WERI-Rb-1 (cell line): ENCODE measurements at regions not wholly inside any gene's neighbourhood (a gene's known extent, or its start where the extent isn't known, plus 50 kb on each side); places are given as distances from the start of the nearest gene placed in this dataset.

ENCODE experiments used
- DNase-seq: peaks from one replicate; pipeline ENCODE4 v3.0.0-alpha.2; 2020
- H3K27ac ChIP-seq: fragments of 250-450 bp; sonication (Bioruptor Pico); 2 replicates; pipeline ENCODE4 v1.5.1; 2020; ENCODE audit warnings: mild to moderate bottlenecking, moderate library complexity
- H3K27me3 ChIP-seq: fragments of 250-450 bp; sonication (Bioruptor Pico); 2 replicates; pipeline ENCODE4 v1.5.1; 2021; ENCODE audit warnings: mild to moderate bottlenecking, low read depth, moderate library complexity; ENCODE audit not compliant: insufficient read depth, severe bottlenecking
- H3K36me3 ChIP-seq: fragments of 250-450 bp; sonication (Bioruptor Pico); 2 replicates; pipeline ENCODE4 v1.5.1; 2020; ENCODE audit warnings: mild to moderate bottlenecking, moderate library complexity
- H3K4me3 ChIP-seq: 2 replicates; pipeline ENCODE4 v1.5.1; 2011; ENCODE audit warnings: low read depth, mild to moderate bottlenecking, control low read depth, low read length
- H3K9me3 ChIP-seq: fragments of 250-450 bp; sonication (Bioruptor Pico); 2 replicates; pipeline ENCODE4 v1.5.1; 2021; ENCODE audit warnings: mild to moderate bottlenecking, moderate library complexity; ENCODE audit not compliant: severe bottlenecking
- CTCF ChIP-seq: IDR thresholded peaks from 2 replicates; pipeline ENCODE4 v1.5.1; 2011; ENCODE audit warnings: low read depth, mild to moderate bottlenecking, control low read depth, inconsistent platforms, low read length

GRCh38 chr1:238153253-238153652, 262.5 kb upstream of the ZP4 start:
- Histone ChIP-seq H3K27me3 (peaks cover 3% of the 10 kb centered on the region), H3K9me3 (no peaks in the 10 kb centered on the region), H3K4me3 (no peak overlapping the region), H3K27ac (no peak overlapping the region), H3K36me3 (no peaks in the 10 kb centered on the region)
- TF ChIP-seq CTCF, result no peak
- no peak for DNase-seq

- Histone ChIP-seq H3K9me3 (no peaks in the 10 kb centered on the region), H3K27ac (no peak overlapping the region), H3K36me3 (no peaks in the 10 kb centered on the region), H3K27me3 (peaks cover 3% of the 10 kb centered on the region), H3K4me3 (no peak overlapping the region)
- DNase-seq, result no peak
- TF ChIP-seq CTCF, result no peak
Observed at GRCh38 chr1:238152119-238152518, 261.4 kb upstream of the ZP4 start.

GRCh38 chr1:238143038-238143437, 252.3 kb upstream of the ZP4 start:
- no peak for DNase-seq
- H3K9me3 ChIP-seq, result no peaks in the 10 kb centered on the region
- H3K36me3 ChIP-seq, result no peaks in the 10 kb centered on the region
- no peak for TF ChIP-seq CTCF
- H3K4me3 ChIP-seq, result no peak overlapping the region
- H3K27ac ChIP-seq, result no peak overlapping the region
- no peaks in the 10 kb centered on the region for H3K27me3 ChIP-seq

- Histone ChIP-seq H3K27me3 (no peaks in the 10 kb centered on the region), H3K36me3 (no peaks in the 10 kb centered on the region), H3K27ac (no peak overlapping the region), H3K4me3 (no peak overlapping the region), H3K9me3 (no peaks in the 10 kb centered on the region)
- no peak for DNase-seq
- TF ChIP-seq CTCF, result no peak
Observed at GRCh38 chr1:238141353-238141752, 250.6 kb upstream of the ZP4 start.

GRCh38 chr1:238139713-238140112, 249.0 kb upstream of the ZP4 start:
- DNase-seq, result no peak
- no peaks in the 10 kb centered on the region for H3K9me3 ChIP-seq
- no peaks in the 10 kb centered on the region for H3K27me3 ChIP-seq
- no peak overlapping the region for H3K27ac ChIP-seq
- TF ChIP-seq CTCF, result no peak
- no peak overlapping the region for H3K4me3 ChIP-seq
- no peaks in the 10 kb centered on the region for H3K36me3 ChIP-seq

- no peak overlapping the region for H3K27ac ChIP-seq
- TF ChIP-seq CTCF, result no peak
- no peaks in the 10 kb centered on the region for H3K36me3 ChIP-seq
- H3K27me3 ChIP-seq, result no peaks in the 10 kb centered on the region
- no peak overlapping the region for H3K4me3 ChIP-seq
- no peak for DNase-seq
- H3K9me3 ChIP-seq, result no peaks in the 10 kb centered on the region
Observed at GRCh38 chr1:238138059-238138626, 247.4 kb upstream of the ZP4 start.
